ENCODE measurements at regions not wholly inside any gene's neighbourhood (a gene's known extent, or its start where the extent isn't known, plus 50 kb on each side); places are given as distances from the start of the nearest gene placed in this dataset.

GRCh38 chr7:49483142-49483541, 290.3 kb upstream of the VWC2 start:
- TF ChIP-seq BHLHE40 (IDR thresholded peaks at IDR 0.05; ENCODE audit: low read depth, low read length) (no peak), MXI1 (IDR thresholded peaks at IDR 0.05; ENCODE audit: borderline replicate concordance, low read depth, low read length) (no peak), CTCF (conservative IDR thresholded peaks at IDR 0.05; ENCODE audit: low read depth, low read length) (no peak), MAZ (IDR thresholded peaks at IDR 0.05; ENCODE audit: borderline replicate concordance, low read depth, low read length) (no peak), POLR2A (IDR thresholded peaks at IDR 0.05; ENCODE audit: low read depth, low read length) (no peak), RAD21 (IDR thresholded peaks at IDR 0.05; ENCODE audit: low read length) (no peak), CEBPB (IDR thresholded peaks at IDR 0.05; ENCODE audit: low read depth, low read length) (no peak), MAFK (IDR thresholded peaks at IDR 0.05; ENCODE audit: low read depth, low read length) (no peak), ELK1 (IDR thresholded peaks at IDR 0.05; ENCODE audit: borderline replicate concordance, low read depth, low read length) (no peak), USF2 (IDR thresholded peaks at IDR 0.05; ENCODE audit: low read depth, low read length) (no peak)

All from IMR-90 (cell line).